PC-9 (cell line): ENCODE measurements at regions not wholly inside any gene's neighbourhood (a gene's known extent, or its start where the extent isn't known, plus 50 kb on each side); places are given as distances from the start of the nearest gene placed in this dataset.

ENCODE experiments used
- BruUV-seq: library from RNA; stranded (reverse); fragments of 400-500 nt; replicated peaks from 2 replicates; lab custom pipeline; 2021; lab: Mats Ljungman, UMichigan
- CTCF ChIA-PET: fragments of 300-600 bp; sonication (Branson Sonifier 250); formaldehyde crosslinking; loops from one replicate; lab custom pipeline; 2022; ENCODE audit warnings: antibody characterized with exemption; lab: Charles Lee
- POLR2A ChIA-PET: fragments of 300-600 bp; sonication (Branson Sonifier 250); formaldehyde crosslinking; loops from one replicate; lab custom pipeline; 2022; ENCODE audit warnings: antibody characterized with exemption; ENCODE audit not compliant: unreplicated experiment; lab: Charles Lee
- DNase-seq, 2 experiments: peaks; one replicate each; pipeline versions ENCODE4 v3.0.0 to v3.0.0-alpha.2; 2015 to 2022; ENCODE audit warnings: mixed read lengths in 1 of 2
- H2AFZ ChIP-seq: fragments of 200-600 bp; sonication (generic); 2 replicates; pipeline ENCODE4 v1.8.1; 2017; ENCODE audit warnings: antibody characterized with exemption
- H3F3A ChIP-seq: fragments of 200-600 bp; sonication (generic); 2 replicates; pipeline ENCODE4 v1.8.1; 2017; ENCODE audit warnings: antibody characterized with exemption, mild to moderate bottlenecking, low read depth; ENCODE audit not compliant: insufficient read depth
- H3K27ac ChIP-seq: fragments of 200-600 bp; sonication (generic); 2 replicates; pipeline ENCODE4 v1.6.1; 2016; ENCODE audit warnings: mixed run types
- H3K27me3 ChIP-seq: fragments of 200-600 bp; sonication (generic); 2 replicates; pipeline ENCODE4 v1.6.1; 2016; ENCODE audit warnings: low read depth, mixed run types; ENCODE audit not compliant: insufficient read depth
- H3K36me3 ChIP-seq: fragments of 200-600 bp; sonication (generic); 2 replicates; pipeline ENCODE4 v1.6.1; 2016; ENCODE audit warnings: low read depth, mixed run types
- H3K4me1 ChIP-seq: fragments of 200-600 bp; sonication (generic); replicated peaks from 2 replicates; pipeline ENCODE4 v1.6.1; 2016; ENCODE audit warnings: mixed run types; ENCODE audit not compliant: insufficient read depth
- H3K4me2 ChIP-seq: fragments of 200-600 bp; sonication (generic); 2 replicates; pipeline ENCODE4 v1.6.1; 2017; ENCODE audit warnings: mixed run types
- H3K4me3 ChIP-seq: fragments of 200-600 bp; sonication (generic); 2 replicates; pipeline ENCODE4 v1.6.1; 2016; ENCODE audit warnings: mixed run types
- H3K79me2 ChIP-seq: fragments of 200-600 bp; sonication (generic); 2 replicates; pipeline ENCODE4 v1.6.1; 2017; ENCODE audit warnings: low read depth, mixed run types
- H3K9me2 ChIP-seq: fragments of 200-600 bp; sonication (generic); 2 replicates; pipeline ENCODE4 v1.8.1; 2017; ENCODE audit warnings: mild to moderate bottlenecking; ENCODE audit not compliant: insufficient read depth
- H3K9me3 ChIP-seq: fragments of 200-600 bp; sonication (generic); 2 replicates; pipeline ENCODE4 v1.8.1; 2016; ENCODE audit warnings: low read depth; ENCODE audit not compliant: insufficient read depth
- H4K20me1 ChIP-seq: fragments of 200-600 bp; sonication (generic); 2 replicates; pipeline ENCODE4 v1.8.1; 2017; ENCODE audit not compliant: insufficient read depth
- EZH2 ChIP-seq: fragments of 200-600 bp; sonication (generic); IDR thresholded peaks from 2 replicates; pipeline ENCODE4 v1.8.0; 2017; ENCODE audit warnings: antibody characterized with exemption, low read depth
- intact Hi-C: fragments of 100-400 bp; cut with micrococcal nuclease; formaldehyde crosslinking; loops from one replicate; pipeline ENCODE4 v1.10.0; 2022; ENCODE audit not compliant: unreplicated experiment
- TF ChIP-seq, protein P1 (sequence below): fragments of 200-600 bp; sonication (generic); conservative IDR thresholded peaks from 2 replicates; pipeline ENCODE4 v1.6.1; 2017; ENCODE audit warnings: mixed run types, antibody characterized with exemption, mild to moderate bottlenecking, moderate library complexity

DNA sequence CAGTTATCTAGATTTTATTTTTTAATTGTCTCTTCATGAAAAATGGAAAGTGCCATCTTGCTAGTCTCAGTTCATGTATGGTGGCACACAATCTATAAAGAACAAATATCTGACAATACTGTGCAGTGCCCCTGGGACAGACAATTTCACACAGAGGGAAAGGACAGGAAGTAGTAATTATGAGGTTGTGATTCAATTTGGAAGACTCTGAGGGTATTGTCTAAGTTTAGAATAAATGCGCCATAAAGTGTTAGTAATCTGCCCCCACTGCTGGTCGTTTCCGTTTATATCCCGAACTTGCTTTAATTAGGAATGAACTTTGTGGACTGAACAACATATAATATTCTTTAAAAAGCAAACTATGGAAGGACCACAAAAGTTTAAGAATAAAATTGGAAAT lies 196.4 kb upstream of the SLC24A5 start:
- Histone ChIP-seq H3K27ac (no peak overlapping the region), H3K36me3 (no peaks in the 10 kb centered on the region), H3K9me3 (no peaks in the 10 kb centered on the region), H3F3A (no peaks in the 10 kb centered on the region), H3K79me2 (no peaks in the 10 kb centered on the region), H3K9me2 (no peaks in the 10 kb centered on the region), H2AFZ (no peak overlapping the region), H4K20me1 (no peaks in the 10 kb centered on the region), H3K4me3 (no peak overlapping the region), H3K4me2 (no peak overlapping the region), H3K27me3 (no peaks in the 10 kb centered on the region), H3K4me1 (no peaks in the 10 kb centered on the region)
- TF ChIP-seq EZH2, result no peak
- TF ChIP-seq, protein P1, sequence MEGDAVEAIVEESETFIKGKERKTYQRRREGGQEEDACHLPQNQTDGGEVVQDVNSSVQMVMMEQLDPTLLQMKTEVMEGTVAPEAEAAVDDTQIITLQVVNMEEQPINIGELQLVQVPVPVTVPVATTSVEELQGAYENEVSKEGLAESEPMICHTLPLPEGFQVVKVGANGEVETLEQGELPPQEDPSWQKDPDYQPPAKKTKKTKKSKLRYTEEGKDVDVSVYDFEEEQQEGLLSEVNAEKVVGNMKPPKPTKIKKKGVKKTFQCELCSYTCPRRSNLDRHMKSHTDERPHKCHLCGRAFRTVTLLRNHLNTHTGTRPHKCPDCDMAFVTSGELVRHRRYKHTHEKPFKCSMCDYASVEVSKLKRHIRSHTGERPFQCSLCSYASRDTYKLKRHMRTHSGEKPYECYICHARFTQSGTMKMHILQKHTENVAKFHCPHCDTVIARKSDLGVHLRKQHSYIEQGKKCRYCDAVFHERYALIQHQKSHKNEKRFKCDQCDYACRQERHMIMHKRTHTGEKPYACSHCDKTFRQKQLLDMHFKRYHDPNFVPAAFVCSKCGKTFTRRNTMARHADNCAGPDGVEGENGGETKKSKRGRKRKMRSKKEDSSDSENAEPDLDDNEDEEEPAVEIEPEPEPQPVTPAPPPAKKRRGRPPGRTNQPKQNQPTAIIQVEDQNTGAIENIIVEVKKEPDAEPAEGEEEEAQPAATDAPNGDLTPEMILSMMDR, result no peak
- ChIA-PET POLR2A (no interaction called here), CTCF (no interaction called here)
- no peak for DNase-seq
- no TSS peak for BruUV-seq
- intact Hi-C loops, result no loop called here

DNA sequence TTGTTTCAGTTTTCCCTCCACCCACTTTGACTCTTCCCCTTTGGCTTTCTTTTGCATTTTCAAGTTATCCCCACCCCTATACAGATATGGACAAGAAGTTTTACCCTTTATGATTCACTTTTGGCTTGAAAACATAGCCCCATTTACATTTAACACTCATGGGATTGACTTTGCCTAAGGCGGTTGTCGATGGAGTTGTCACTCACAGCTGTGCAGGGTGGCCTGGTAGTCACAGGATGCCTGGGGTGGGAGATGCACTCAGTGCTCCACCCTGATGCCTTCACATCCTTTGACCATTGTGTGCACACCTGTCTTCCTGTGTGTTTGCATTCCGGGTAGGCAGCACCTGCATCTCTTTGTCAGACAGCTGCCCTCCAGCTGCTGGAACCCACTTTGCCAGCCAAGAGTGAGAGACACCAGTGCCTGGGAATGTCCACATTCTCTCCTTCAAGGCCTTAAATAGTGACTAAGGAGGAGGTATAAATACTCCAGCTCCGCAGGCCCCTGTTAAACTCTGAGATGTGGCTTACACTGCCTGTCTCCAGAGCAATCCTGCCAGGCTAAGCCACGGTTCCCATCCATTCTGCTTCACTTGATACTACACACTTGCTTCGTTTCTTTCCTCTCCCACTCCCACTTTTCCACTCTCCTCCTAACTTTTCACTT lies 191.5 kb upstream of the SLC24A5 start:
- CTCF ChIA-PET, result no interaction called here
- Histone ChIP-seq H3K4me1 (no peaks in the 10 kb centered on the region), H3F3A (no peaks in the 10 kb centered on the region), H3K79me2 (no peaks in the 10 kb centered on the region), H3K27ac (no peak overlapping the region), H3K4me3 (no peak overlapping the region), H3K27me3 (no peaks in the 10 kb centered on the region), H3K9me3 (no peaks in the 10 kb centered on the region), H3K36me3 (no peaks in the 10 kb centered on the region), H3K9me2 (no peaks in the 10 kb centered on the region), H2AFZ (no peak overlapping the region), H3K4me2 (no peak overlapping the region), H4K20me1 (no peaks in the 10 kb centered on the region)
- no TSS peak for BruUV-seq
- POLR2A ChIA-PET, result no interaction called here
- intact Hi-C loops, result no loop called here
- DNase-seq, result no peak
- no peak for TF ChIP-seq EZH2
- TF ChIP-seq, protein P1, result no peak

DNA sequence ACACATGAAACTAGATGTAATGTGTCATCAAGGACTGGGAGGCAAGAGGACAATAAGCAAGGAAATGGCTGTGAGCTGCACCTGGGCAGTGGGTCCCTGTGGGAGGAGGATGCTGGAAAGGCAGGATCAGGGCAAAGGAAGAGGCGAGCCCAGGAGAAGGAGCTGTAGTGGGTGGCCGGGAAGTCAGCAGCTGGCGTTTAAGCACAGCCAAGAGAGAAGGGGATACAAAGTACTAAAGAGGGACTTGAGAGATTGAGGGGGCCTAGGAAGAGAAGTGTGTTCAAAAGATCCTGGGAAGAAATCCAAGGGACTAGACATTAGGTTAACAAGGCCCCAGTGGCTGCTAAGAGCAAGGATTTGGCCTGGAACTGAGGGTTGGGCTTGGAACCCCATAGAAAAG lies 188.5 kb upstream of the SLC24A5 start:
- POLR2A ChIA-PET, result no interaction called here
- Histone ChIP-seq H2AFZ (no peak overlapping the region), H3K27me3 (no peaks in the 10 kb centered on the region), H3F3A (no peaks in the 10 kb centered on the region), H3K36me3 (no peaks in the 10 kb centered on the region), H3K9me3 (no peaks in the 10 kb centered on the region), H3K4me3 (no peak overlapping the region), H3K79me2 (no peaks in the 10 kb centered on the region), H3K4me1 (no peaks in the 10 kb centered on the region), H3K9me2 (no peaks in the 10 kb centered on the region), H3K4me2 (no peak overlapping the region), H3K27ac (no peak overlapping the region), H4K20me1 (no peaks in the 10 kb centered on the region)
- no peak for DNase-seq
- CTCF ChIA-PET, result no interaction called here
- BruUV-seq, result no TSS peak
- intact Hi-C loops, result no loop called here
- TF ChIP-seq EZH2, result no peak
- TF ChIP-seq, protein P1, result no peak
